NCI-H1417 treated with DMSO at 0.1 percent for 48 hours (cell line): ENCODE measurements at regions not wholly inside any gene's neighbourhood (a gene's known extent, or its start where the extent isn't known, plus 50 kb on each side); places are given as distances from the start of the nearest gene placed in this dataset.

Experiments
- DNase-seq: peaks from one replicate; lab custom pipeline; 2025; lab: John Stamatoyannopoulos, UW

GRCh38 chr2:185891403-185891802, 152.8 kb downstream of the FSIP2 start:
- no peak for DNase-seq

GRCh38 chr2:185891804-185892411, 153.3 kb downstream of the FSIP2 start:
- DNase-seq, result no peak

GRCh38 chr2:185892484-185892883, 153.9 kb downstream of the FSIP2 start:
- no peak for DNase-seq

- DNase-seq, result no peak
Observed at GRCh38 chr2:185894223-185894622, 155.6 kb downstream of the FSIP2 start.

- DNase-seq, result no peak
Observed at GRCh38 chr2:185895828-185896693, 157.5 kb downstream of the FSIP2 start.

- no peak for DNase-seq
Observed at GRCh38 chr2:185899366-185899765, 160.8 kb downstream of the FSIP2 start.

GRCh38 chr2:185919155-185919554, 180.6 kb downstream of the FSIP2 start:
- DNase-seq, result no peak

GRCh38 chr2:185921048-185921756, 182.6 kb downstream of the FSIP2 start:
- no peak for DNase-seq

GRCh38 chr2:185934232-185934631, 195.6 kb downstream of the FSIP2 start:
- DNase-seq, result no peak

- DNase-seq, result no peak
Observed at GRCh38 chr2:185939858-185940257, 201.3 kb downstream of the FSIP2 start.

- no peak for DNase-seq
Observed at GRCh38 chr2:185942855-185943254, 204.3 kb downstream of the FSIP2 start.

GRCh38 chr2:185947722-185948121, 209.1 kb downstream of the FSIP2 start:
- no peak for DNase-seq

- no peak for DNase-seq
Observed at GRCh38 chr2:185952100-185952499, 213.5 kb downstream of the FSIP2 start.

- DNase-seq, result no peak
Observed at GRCh38 chr2:185954389-185954788, 215.8 kb downstream of the FSIP2 start.

- no peak for DNase-seq
Observed at GRCh38 chr2:185955050-185955449, 216.4 kb downstream of the FSIP2 start.

GRCh38 chr2:185967335-185967734, 228.7 kb downstream of the FSIP2 start:
- DNase-seq, result no peak

- no peak for DNase-seq
Observed at GRCh38 chr2:185970148-185970852, 231.7 kb downstream of the FSIP2 start.

- DNase-seq, result no peak
Observed at GRCh38 chr2:185978634-185979407, 240.2 kb downstream of the FSIP2 start.

GRCh38 chr2:185979546-185980071, 241.0 kb downstream of the FSIP2 start:
- DNase-seq, result no peak

- DNase-seq, result no peak
Observed at GRCh38 chr2:185980944-185981343, 242.3 kb downstream of the FSIP2 start.

- DNase-seq, result no peak
Observed at GRCh38 chr2:185984670-185985069, 246.1 kb downstream of the FSIP2 start.
